ENCODE measurements at regions not wholly inside any gene's neighbourhood (a gene's known extent, or its start where the extent isn't known, plus 50 kb on each side); places are given as distances from the start of the nearest gene placed in this dataset.

DNA sequence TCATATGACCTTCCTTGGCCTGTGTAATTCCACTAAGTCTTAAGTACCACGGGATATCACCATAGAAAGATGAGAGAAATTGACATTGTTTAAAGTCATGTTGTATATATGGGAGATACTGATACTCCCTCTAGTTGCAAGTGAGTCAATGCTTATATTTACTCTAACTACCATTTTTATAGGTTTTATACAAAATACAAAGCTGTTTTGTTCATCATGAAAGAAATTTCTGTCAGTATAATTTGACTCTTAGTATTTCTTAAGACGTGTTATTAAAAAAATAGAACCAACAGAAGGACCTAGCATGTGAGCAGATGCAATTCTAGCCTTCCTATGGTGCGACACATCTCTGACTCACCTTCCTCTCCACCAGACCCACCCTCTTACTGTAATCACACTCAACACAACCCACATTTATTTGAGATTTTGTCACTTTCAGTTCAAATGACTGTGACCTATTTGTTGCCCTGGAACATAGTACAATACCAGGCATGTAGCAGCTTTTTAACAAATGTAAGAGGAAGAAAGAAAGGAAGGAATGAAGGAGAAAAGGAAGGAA, 453.1 kb downstream of the CMPK2 start:
- TF ChIP-seq, protein P1, sequence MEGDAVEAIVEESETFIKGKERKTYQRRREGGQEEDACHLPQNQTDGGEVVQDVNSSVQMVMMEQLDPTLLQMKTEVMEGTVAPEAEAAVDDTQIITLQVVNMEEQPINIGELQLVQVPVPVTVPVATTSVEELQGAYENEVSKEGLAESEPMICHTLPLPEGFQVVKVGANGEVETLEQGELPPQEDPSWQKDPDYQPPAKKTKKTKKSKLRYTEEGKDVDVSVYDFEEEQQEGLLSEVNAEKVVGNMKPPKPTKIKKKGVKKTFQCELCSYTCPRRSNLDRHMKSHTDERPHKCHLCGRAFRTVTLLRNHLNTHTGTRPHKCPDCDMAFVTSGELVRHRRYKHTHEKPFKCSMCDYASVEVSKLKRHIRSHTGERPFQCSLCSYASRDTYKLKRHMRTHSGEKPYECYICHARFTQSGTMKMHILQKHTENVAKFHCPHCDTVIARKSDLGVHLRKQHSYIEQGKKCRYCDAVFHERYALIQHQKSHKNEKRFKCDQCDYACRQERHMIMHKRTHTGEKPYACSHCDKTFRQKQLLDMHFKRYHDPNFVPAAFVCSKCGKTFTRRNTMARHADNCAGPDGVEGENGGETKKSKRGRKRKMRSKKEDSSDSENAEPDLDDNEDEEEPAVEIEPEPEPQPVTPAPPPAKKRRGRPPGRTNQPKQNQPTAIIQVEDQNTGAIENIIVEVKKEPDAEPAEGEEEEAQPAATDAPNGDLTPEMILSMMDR (IDR thresholded peaks at IDR 0.05) = no peak
- TF ChIP-seq POLR2A (IDR thresholded peaks at IDR 0.05) = no peak
